DMS114 treated with DMSO at 0.1 percent for 48 hours (cell line): ENCODE measurements at regions not wholly inside any gene's neighbourhood (a gene's known extent, or its start where the extent isn't known, plus 50 kb on each side); places are given as distances from the start of the nearest gene placed in this dataset.

Experiments
- DNase-seq: peaks from one replicate; lab custom pipeline; 2025; ENCODE audit not compliant: unreplicated experiment; lab: John Stamatoyannopoulos, UW

DNA sequence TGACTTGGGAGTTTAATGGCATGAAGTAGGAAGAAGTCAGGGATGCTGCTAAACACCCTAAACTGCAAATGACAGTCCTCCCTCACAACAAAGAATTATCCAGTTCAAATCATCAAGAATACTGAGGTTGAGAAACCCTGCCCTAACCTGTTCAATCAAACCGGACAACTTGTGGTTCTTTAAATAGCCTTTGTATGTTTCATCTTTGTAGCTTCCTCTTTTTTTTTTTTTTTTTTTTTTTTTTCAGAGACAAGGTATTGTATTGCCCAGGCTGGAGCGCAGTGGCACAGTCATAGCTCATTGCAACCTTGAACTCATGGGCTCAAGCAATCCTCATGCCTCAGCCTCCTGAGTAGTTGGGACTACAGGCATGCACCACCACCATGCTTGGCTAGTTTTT is 52.5 kb upstream of the TTC29 start:
- no peak for DNase-seq

DNA sequence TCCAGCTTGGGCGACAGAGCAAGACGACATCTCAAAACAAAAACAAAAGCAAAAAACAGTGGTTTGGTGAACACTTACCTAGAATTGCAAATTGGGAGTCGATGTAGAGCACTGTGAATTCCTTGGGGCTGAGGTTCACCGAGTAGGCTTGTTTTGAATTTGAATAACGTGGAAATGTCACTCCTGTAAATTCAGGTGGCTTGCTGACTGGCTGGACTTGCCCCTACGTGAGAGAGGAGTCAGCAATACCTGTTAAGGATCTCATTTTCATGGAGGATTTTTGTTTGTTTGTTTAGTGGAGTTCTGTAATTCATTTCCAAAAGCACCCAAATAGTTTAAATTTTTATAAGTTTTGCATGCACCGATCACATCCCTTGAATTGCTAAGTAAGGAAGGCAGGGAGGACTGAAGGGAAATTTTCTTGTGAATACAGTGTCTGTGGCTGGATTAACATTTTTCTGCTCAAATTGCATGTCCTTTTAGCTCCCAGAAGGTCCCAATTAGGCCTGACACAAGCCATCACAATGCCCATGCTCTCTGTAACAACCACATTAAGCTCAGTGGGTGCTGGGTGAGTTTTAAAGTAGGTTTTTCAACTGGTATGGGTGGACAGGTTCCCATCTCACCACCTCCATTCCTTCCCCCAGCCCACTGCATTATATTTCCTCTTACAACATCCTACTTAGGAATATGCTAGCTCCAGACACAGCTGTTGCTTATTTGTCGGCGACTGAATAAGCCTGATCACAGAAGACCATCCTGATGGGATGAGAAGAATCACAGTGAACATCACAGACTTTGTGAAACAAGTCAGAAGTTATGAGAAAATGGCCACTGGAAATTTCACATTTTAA is 58.5 kb upstream of the TTC29 start:
- DNase-seq: no peak

DNA sequence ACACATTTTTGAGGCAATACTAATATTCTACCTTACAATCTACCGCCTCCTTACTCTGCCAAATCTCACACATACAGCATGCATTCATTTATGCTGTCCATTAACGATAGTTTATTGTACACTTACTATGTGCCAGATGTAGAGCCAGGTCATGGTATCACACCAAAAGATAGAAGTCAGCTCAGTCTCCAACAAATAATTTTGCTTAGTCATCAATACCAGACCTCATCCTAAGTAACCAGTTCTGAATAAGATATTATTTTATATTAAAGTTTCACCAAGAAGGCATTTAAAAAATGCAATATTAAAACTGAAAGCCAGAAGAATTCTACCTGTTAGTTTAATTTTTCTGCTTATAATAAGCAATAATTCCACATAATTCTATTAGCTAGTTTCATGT is 60.6 kb upstream of the TTC29 start:
- DNase-seq: no peak

DNA sequence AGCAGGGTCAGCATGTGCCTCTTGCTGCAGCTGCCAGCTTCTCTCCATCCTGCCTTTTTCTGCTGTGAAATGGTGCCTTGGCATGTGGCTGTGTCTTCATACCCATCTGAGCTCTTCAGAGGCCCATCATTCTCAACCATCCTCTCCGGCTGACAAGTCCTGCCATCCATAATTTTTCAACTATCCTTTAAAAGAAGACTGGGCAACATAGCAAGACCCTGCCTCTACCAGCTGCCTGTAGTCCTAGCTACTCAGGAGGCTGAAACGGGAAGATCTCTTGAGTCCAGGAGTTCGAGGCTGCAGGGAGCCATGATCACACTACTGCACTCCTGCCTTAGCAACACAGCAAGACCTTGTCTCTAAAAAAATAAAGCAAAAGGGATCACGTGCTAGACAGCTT is 64.2 kb upstream of the TTC29 start:
- DNase-seq: no peak

DNA sequence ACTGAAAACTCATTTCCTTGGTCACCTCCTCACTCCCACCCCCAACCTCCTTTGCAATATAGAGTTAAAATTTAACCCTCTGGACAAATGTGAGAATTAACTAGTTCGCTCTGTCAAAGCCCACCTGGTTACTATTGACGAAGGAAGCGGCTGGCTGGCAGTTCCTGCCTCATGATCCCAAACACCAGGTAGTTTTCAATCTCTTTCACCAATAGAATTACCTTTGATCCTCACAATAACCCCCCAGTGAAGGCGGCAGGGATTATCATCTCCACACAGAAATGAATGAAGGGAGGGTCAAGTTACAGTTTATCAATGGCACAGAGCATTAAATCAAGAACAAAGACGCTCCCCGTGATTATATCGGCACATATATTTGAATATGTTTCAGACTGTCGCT is 65.7 kb upstream of the TTC29 start:
- DNase-seq: no peak

DNA sequence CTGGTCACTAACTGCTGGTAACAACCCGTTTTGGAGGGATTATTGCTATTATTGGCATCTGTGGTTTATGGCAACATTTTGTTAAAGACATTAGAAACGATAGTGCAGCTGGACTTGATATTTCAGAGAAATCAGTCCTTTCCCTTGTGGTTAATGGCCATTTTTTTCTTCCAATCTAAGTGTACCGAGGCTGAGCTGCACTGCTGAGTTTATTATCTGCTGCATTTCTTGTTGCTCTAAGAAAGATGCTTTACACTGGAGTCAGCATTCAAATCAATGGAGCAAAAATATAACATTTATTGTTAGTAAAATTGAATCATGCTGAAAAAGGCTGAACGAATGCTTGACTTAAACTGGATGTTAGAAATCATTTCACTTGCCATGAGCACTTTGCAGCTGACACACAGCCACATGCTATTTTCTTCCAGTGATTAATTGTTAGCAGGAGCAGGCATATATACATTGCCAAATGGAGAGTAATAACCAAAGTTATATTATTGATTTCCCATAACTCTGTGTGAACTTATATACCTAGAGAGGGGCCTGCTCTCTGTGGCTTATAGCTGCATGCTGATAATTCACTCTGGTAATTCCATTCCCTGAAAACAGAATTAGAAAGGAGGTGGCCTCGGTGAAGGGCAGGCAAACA is 66.5 kb upstream of the TTC29 start:
- DNase-seq: no peak

DNA sequence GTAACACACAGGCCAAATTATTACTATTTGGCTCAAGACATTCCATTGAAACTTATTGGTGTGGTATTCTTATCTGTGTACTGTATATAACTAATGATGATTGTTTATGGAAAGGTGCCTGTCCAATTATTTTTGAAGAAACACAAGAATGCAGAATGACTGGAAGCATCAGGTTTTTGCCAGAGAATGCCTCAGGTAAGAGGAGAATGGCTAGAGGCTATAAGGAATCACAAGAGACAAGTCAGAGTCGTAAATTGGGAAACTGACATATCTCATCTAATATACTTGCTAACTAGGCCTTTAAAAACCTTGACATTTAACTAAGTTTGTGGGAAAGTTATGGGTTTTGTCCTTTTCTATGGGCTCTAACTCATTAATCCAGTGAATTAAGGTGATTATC is 69.3 kb upstream of the TTC29 start:
- no peak for DNase-seq

DNA sequence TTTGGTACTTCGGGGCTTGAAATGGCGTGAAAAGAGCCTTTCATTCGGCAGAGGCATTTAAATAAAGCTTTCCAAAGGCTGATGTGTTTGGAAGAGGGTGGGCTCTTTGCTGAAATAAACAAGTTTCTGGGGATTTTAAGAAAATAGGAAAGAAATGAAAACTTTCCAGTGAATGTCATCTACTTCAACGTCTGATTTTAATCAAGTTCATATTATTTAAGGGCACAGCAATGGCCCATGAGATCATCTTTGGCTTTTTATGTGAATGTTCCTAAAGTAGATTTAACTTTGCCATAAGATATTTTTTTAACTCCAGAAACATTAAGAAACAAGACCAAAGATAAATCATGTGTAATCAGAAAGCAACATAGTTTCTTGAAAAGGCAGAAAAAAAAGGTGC is 69.8 kb upstream of the TTC29 start:
- DNase-seq: no peak

DNA sequence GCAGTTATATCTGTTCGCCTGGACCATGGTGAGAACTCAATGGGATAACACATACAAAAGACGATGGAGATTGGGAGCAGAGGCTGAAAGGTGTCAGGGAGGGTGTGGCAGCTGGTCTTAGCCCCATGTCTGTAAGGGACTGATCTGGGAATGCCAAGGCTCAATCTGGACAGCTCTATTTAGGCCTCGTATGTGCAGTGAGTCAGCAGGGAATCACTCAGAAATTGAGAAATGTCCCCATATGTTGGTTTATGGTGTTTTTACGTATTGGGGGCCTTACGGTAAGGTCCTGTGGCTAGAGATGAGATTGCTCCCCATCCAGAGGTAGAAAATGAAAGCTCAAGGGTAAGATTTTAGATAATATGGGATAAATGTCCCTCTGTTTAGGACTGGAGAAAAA is 71.4 kb upstream of the TTC29 start:
- DNase-seq: no peak

DNA sequence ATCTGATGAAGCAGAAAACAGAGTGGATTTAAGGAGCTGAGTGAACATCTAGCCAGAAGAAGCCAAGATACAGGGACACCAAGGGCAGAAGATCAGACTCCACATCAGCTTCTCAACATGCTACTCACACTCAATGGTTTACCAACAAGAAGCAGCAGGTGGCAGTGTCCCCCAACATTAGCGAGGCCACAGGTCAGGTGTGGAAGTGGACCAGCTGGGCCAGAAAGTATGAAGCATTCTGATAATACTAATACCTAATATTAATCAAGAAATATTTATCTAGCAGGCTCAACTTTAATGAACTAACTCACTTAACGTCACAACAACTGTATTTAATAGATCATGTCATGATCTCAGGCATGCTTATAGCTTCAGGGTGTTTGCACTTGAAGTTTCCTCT is 73.4 kb upstream of the TTC29 start:
- DNase-seq: no peak

DNA sequence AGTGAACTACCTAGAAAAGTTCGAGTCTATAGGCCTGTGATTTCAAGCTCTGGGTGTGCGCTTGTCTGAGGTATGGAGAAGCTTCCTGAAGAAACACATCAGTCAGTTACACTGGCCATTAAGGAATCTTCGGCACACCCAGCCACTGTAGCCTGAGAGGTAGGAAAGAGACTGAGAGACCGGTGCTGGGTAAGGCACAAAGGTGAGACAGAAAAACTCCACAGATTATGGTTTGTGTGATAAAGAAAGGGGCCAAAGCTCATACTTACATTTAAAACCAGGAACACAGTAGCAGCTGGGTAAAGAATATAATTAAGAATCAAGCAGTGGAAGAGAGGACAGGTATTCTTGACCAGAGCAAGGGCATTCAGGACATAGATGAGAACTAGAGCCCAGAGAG is 74.8 kb upstream of the TTC29 start:
- DNase-seq: no peak

DNA sequence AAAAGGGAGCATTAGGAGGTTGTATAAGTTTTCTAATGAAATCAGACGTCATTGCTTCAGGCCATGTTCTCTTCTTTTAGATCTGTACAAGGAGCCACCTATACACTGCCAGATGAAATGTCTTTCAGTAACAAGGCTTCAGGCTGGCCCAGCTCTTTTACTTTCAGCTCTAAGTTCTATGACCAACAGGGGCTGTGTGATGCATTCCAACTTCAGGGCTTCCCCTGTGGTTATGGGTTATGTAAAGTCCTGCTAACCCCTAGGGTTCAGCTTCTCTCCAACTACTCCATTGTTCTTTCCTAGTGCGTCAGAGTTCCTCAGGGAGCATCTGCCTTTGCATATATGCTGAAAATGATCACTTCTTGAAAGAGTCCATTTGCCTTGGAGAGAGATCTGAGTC is 79.4 kb upstream of the TTC29 start:
- no peak for DNase-seq

DNA sequence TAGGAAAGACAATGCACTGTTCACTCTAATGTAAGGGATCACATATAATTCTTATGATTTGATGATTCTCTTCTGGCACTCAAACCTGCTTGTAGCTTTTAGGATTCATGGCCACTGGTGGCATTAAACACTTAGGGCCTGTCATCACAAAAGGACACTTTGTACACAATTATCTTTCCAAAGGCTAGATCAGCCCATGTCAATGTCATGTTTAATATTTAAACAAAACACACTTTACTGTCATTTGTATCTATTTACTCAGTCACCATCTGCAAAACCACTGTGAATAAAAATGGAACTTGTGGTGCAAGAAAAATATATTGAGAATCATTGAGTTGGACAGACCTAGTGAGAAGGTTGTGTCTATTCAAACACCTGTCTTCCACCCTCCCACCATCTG is 83.6 kb upstream of the TTC29 start:
- no peak for DNase-seq

DNA sequence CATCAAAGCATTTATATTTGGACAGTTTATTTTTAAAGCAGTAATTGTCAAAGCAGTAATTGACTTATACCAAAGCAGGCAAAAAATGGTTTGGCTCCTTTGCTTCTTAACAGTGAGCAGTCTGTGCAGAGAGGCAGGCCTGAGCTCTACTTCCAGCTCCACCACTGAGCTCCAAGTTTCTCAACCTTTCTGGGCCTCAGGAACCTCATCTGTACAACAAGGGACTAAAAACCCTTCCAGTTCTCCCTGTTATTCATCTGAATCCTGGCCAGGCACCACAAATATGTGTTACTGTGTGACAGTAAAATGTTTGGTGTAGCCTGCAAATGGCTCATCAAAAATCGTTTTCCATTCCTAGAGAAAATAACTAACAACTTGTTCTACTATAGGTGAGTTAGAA is 88.7 kb upstream of the TTC29 start:
- DNase-seq: no peak

DNA sequence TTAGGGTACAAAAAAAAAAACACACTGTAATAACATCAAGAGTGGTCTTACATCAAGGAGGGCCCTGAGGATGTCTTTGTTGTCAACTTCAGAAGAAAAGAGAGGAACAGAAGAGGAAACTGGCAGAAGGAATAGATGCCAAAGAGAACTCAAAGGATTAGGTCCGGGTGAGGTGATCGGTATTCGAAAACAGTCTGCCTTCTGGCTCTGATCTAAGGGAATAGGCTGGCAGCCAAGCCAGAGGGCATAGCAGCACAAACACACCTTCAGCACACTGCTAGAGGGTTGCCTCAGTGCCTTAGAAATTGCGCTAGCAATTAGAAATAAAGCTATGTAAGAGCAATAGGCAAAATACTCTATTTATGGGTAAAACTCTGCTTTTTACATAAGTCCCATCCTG is 91.4 kb upstream of the TTC29 start:
- no peak for DNase-seq

DNA sequence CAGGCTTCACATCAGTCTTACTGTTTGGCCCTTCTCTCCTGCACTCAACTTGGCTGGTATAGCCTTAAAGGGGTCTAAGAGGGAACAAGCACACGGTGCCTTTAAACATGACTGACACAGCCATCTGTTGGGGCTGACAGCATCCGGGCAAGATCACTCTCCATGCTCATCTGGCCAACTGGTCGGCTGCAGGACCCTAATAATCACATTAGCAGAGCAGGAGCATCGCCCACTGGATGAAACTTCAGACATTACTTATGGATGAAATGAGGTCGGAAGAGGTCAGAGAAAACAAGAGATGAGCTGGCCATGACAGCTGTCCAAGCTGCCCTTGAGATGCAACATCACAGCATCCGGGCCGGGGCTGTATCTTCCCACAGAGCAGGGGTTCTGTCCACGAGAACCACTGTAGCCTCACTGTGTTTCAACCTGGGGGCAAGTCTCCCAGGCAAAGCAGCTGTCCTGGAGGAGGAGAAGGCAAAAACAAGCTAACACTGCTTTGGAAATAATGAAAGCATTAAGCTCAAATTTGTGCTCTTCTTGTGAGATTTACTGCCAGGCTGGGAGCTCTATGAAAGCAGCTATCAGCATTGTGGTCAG is 94.4 kb upstream of the TTC29 start:
- DNase-seq: no peak

DNA sequence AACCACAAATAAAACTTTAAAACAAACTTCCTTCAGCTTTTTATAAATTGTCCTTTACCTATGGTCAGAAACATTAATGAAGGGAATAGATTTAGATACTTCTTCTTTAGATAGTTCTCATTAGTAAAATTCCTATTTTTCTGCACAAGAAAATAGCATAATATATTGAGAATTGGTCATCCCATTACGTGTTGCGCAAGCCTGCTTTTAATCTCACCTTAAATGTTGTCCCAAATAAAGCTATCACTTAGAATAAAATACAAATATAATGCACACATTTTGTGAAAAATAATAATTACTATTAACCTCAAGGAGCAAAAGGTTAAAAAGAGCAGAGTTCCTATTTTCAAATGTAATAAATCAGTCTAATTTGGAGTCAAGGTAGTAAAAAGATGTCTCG is 95.2 kb upstream of the TTC29 start:
- DNase-seq: no peak

DNA sequence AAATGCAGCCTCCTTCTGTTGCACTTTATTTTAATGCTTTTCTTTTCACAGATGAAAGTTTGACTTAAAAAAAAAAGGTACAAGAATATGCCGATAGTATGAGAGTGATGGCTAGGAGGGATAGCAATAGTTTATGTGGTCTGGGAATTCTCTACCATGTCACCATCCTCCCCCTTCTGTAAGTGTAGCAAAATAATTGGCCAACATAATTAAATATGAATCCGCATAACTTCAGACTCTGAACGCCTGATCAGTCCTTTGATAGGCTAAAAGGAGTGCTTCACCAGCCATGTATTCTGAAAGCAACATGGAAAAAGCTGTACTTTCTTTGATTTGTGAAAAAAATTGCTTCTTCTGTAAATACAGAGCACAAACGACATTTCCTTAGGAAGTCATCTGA is 95.7 kb upstream of the TTC29 start:
- no peak for DNase-seq

DNA sequence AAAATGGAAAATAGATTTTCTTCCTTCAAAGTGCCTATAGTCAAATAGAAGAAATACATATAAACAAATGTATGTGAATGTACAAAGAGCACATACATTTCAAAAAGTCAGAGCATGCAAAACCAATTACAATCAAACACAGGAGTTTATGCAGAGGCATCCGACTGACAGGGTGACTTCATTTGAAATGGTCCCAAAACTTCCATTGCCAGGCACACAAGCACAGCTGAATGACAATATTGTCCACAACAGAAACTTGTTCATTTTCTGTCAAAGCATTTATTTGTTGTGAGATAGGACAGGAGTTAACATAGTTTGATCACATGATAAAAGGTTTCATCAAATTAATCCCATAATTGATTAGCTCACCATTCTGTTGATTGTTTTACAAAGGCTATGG is 96.4 kb upstream of the TTC29 start:
- DNase-seq: no peak

DNA sequence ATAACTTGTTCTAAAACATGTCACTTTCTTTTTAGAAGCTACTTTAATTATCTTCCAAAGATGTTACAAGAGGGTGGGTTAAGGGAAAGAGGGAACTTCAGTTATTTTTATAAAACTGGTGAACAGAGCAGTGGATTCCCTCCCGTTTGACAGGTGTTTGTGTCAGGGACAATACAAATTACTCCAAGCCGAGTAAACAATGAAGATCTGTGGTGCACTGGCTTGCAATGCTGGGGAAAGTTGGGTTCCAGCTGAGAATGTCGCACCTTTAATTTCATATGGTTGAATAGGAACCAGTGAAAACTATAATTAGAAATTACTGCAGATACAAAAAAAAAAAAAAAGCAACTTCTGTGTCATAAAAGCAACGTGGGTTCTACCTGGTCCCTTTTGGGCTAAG is 98.6 kb upstream of the TTC29 start:
- DNase-seq: no peak

DNA sequence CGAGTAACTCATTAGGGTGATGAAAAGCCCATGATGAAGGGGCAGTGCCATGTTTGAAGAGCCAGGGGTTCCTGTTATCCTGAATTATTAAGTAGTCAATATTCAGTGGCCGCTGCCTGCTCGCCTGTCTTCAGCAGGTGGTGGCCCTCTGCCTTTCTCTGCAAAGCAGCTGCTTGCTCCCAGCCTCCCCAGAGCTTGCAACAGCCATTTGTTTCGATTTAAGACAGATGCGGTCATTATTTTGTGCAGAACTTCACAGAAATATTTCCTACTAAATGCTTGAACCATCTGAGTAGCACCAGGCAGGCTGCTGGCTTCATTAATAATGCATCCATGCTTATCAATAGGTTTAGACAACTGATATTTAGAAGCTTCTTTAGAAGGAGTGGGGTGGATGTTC is 104.3 kb upstream of the TTC29 start:
- no peak for DNase-seq

DNA sequence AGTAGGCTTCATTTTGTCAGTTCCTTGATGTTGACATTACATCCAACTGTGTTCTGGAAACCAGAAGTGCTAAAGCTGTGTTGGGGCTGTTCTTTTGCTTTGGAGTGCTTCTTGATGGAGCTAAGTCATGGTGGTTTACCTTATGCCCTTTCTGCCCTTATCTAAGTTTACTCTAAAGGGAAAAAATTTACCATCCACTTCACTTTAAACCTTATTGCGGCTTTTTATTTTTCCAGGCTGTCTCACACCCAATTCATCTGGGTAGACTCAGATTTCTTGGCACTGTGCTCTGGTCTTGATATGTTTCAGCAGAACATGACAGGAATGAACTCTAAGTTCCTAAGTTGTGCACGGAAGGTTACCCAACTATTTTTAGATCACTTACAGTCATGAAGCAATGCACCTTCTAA is 104.7 kb upstream of the TTC29 start:
- DNase-seq: no peak

DNA sequence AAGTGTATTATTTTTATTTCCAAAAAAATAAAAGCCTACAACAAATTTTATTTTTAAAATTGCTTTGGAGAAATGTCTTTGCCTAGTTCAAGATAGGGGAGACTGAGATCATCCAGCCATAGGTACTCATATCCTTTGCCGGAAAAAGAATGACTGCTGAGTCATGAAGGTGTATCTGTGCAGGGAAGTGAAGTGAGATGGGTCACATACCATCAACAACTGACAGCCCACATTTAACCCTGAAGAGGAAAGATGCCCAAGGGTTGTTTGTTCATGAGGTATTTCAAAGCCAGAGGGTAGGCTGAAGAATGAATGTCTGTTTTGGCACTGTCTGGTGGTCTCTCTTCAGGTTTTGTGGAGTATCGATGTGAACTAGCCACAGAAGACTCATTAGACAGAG is 106.7 kb upstream of the TTC29 start:
- DNase-seq: no peak
